Activated CD8-positive, alpha-beta memory T cell treated with anti-CD3 and anti-CD28 coated beads for 36 hours (primary cell): ENCODE measurements at regions not wholly inside any gene's neighbourhood (a gene's known extent, or its start where the extent isn't known, plus 50 kb on each side); places are given as distances from the start of the nearest gene placed in this dataset.
"Not testable (repeated sequence)": the region's sequence is repeated elsewhere in the genome, so short reads cannot be mapped to it uniquely, and the experiment has no call there.

Experiments
- CTCF ChIA-PET: fragments of 350-600 bp; sonication (Branson Sonifier 250); formaldehyde crosslinking; loops from one replicate; lab custom pipeline; 2021; ENCODE audit warnings: antibody characterized with exemption; lab: Charles Lee
- POLR2A ChIA-PET: fragments of 350-600 bp; sonication (Branson Sonifier 250); formaldehyde crosslinking; loops from one replicate; lab custom pipeline; 2021; ENCODE audit warnings: antibody characterized with exemption; lab: Charles Lee

- CTCF ChIA-PET, POLR2A ChIA-PET: not testable (repeated sequence)
Measured at GRCh38 chr13:60280524-60280923, 116.5 kb upstream of the TDRD3 start.

- ChIA-PET CTCF (no interaction called here), POLR2A (no interaction called here)
Measured at GRCh38 chr13:60282186-60282585, 114.8 kb upstream of the TDRD3 start.

DNA sequence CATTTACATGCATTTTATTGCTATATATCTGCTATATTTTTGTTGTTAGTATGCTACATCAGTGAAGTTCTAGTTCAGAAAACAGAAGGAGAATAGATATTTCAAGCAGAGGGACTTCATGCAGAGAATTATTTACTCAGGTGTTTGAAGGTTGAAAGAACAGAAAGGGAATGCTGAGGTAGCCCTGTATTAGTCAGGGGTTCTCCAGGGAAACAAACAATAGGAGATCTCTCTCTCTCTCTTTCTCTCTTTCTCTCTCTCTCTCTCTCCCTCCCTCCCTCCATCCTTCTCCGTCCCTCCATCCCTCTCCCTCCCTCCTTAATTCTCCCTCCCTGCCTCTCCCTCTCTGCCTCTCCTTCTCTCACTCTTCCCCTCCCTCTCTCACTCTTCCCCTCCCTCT is 114.3 kb upstream of the TDRD3 start:
- CTCF ChIA-PET: no interaction called here
- POLR2A ChIA-PET: no interaction called here

- ChIA-PET POLR2A (no interaction called here), CTCF (no interaction called here)
Measured at GRCh38 chr13:60286707-60287106, 110.3 kb upstream of the TDRD3 start.

- POLR2A ChIA-PET: no interaction called here
- CTCF ChIA-PET: no interaction called here
Measured at GRCh38 chr13:60288569-60288968, 108.5 kb upstream of the TDRD3 start.

GRCh38 chr13:60303166-60303565 is 93.9 kb upstream of the TDRD3 start:
- POLR2A ChIA-PET: no interaction called here
- CTCF ChIA-PET: no interaction called here

- ChIA-PET CTCF (no interaction called here), POLR2A (no interaction called here)
Measured at GRCh38 chr13:60311527-60311926, 85.5 kb upstream of the TDRD3 start.

GRCh38 chr13:60312851-60313505 is 84.0 kb upstream of the TDRD3 start:
- CTCF ChIA-PET: no interaction called here
- POLR2A ChIA-PET: no interaction called here

DNA sequence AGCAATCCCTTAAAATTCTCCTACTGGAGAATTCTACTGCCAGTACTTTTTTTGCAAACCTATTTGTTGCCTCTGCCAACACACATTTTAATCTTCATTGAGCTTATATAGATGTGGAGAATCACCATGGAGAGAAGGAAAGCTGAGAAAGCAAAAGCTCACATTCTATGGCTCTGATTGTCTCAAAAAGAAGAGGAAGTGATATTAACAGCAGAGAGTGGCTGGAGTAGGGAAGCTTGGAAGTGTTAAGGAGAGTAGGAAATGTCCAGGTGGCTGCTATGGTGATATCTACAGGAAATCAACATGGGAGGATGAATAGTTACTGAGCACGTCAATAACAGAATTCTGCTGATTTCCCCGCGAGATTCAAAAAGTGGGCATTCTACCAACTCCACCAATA is 78.8 kb upstream of the TDRD3 start:
- CTCF ChIA-PET: no interaction called here
- POLR2A ChIA-PET: no interaction called here

GRCh38 chr13:60324131-60324530 is 72.9 kb upstream of the TDRD3 start:
- POLR2A ChIA-PET: no interaction called here
- CTCF ChIA-PET: no interaction called here

- CTCF ChIA-PET: interaction anchor here (1.1 kb wide), 1 partner anchor 43 kb away, joined by 7 read pairs; no protein-coding TSS in a partner anchor
- POLR2A ChIA-PET: no interaction called here
Measured at GRCh38 chr13:60326273-60326672, 70.7 kb upstream of the TDRD3 start.

DNA sequence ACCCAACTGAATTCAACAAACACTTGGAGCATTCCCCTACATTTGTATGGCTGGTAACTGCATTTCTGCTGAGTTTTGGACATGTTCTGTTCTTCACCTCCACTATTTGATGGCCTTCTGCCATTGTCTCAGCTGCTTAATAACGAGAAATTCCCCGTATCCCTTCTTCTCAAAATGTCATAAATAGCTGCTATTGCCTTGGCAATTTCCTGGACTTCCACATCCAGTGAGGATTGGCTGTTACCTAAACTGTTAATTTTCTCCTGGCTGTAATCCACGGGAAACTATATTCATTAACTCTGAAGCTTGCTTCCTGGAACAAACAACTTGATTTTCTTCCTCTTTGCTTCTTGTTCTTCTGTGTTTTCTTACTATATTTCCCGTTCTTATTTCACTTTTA is 69.5 kb upstream of the TDRD3 start:
- ChIA-PET CTCF (no interaction called here), POLR2A (no interaction called here)

GRCh38 chr13:60328073-60328472 is 68.9 kb upstream of the TDRD3 start:
- ChIA-PET POLR2A (no interaction called here), CTCF (no interaction called here)

- POLR2A ChIA-PET: interaction anchor here (0.5 kb wide), 1 partner anchor 478 kb away, joined by 3 read pairs; no protein-coding TSS in a partner anchor
- CTCF ChIA-PET: no interaction called here
Measured at GRCh38 chr13:60329221-60329923, 67.6 kb upstream of the TDRD3 start.

DNA sequence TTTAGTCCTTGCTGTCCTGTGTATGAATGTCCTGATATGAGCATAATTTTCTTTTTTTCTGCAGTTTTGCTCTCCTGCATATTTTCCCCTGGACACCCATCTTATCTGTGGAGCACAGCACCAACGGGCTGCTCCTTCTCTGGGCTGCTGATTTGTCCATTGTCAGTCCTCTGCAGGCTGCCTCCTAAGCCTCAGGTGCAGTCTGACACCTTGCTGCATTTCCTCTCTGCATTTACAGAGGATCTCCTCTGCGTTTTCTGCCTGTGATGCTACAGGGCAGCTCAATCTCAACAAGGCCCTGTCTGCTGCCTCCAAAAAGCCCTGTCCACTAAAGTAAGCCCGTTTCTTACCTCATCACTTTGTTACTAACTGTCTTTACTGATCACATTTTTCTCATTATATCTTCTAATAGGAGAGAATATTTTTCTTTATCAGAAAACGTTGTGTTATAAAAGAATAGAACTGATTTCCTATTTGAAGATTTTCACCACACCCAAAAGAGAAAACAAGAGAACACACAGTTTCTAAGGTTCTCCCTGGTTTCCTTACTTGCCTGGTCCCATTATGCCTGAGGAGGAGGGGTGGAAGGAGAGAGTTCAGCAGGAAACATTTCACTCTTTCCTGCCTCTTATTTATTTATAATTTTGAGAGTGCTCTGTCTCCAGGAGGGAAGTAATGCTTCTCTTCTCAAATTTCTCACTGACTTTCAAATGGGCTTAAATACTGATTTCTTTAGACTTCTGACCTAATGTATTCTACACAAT is 65.6 kb upstream of the TDRD3 start:
- CTCF ChIA-PET: interaction anchor here (0.8 to 1.0 kb wide), 2 partner anchors 10 to 34 kb away, joined by 3 read pairs; no protein-coding TSS in a partner anchor
- POLR2A ChIA-PET: no interaction called here

DNA sequence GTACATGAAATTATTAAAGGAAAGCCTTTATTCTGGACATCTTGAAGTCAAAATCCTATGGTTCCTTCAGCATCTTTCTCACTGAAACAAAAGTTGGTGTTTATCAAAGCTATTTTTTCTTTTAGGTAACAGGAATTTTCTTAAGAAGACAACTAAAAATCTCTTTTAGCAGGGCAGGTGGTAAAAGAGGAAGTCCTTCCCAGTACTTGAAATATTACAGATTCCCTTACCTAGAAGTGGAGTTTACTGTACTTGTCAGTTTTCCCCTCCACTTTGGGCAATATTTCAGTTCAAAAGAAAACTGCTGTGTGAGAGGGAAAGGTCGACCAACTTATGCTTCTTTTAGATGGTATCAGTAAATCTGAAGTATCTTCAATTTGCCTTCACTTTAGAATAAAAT is 64.3 kb upstream of the TDRD3 start:
- CTCF ChIA-PET: no interaction called here

DNA sequence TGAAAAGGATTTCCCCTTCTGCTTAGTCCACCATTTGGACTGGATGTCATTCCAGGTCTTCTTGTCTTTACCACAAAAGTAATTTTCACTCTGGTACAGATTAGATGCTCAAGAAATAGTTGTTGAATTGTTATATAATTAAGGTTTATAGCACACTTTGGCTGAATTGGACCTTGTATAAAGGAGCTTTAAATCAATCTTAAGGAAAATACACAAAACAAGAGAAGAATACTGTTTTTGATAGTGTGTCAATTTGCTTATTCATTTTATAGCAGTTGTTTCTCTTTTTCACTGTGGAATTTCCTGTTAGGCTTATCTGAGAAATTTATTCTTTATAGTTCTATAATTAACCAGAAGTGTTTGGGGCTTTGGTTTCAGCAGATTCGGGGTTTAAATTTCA is 62.7 kb upstream of the TDRD3 start:
- ChIA-PET CTCF (no interaction called here), POLR2A (no interaction called here)

More for the DNA sequence above, 64.3 kb upstream of the TDRD3 start:
- POLR2A ChIA-PET: no interaction called here

- ChIA-PET POLR2A (no interaction called here), CTCF (no interaction called here)
Measured at GRCh38 chr13:60335531-60335930, 61.5 kb upstream of the TDRD3 start.

DNA sequence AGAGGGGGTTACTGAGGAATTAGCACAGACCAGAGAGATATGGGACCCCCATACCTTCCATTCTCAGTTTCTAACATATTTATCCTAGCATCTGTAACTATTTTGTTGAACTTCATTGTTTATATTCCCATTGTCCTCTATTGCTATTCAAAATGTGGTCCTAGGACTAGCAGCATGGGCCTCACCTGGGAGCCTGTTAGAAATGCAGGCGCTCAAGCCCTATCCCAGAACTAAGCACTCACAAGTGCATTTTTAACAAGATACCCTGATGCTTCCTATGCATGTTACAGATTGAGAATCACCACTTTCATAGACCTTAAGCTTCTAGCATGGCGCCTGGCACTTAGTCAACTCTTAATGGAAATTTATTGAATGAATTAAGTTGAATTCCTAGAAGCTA is 58.3 kb upstream of the TDRD3 start:
- CTCF ChIA-PET: no interaction called here
- POLR2A ChIA-PET: no interaction called here

DNA sequence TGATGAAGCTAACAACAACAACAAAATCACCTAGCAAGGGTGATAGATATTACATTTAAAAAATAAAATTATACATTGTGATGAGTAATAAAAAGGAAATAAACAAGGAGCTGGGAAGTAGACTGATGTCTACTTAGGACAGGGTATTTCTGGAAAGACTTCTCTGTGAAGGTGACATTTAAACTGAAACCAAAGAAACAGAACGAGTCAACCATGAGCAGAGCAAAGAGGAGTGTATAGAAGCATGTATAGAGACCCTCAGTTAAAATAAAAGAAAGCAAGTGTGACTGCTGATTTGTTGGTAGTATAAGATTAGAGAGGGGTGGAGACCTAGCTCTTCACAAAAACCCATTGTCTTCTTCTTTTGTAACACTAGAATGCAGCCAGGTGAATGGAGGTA is 53.0 kb upstream of the TDRD3 start:
- ChIA-PET POLR2A (no interaction called here), CTCF (interaction anchor here (0.6 kb wide), 1 partner anchor 18 kb away, joined by 5 read pairs; no protein-coding TSS in a partner anchor)
